ENCODE measurements at regions not wholly inside any gene's neighbourhood (a gene's known extent, or its start where the extent isn't known, plus 50 kb on each side); places are given as distances from the start of the nearest gene placed in this dataset.

DNA sequence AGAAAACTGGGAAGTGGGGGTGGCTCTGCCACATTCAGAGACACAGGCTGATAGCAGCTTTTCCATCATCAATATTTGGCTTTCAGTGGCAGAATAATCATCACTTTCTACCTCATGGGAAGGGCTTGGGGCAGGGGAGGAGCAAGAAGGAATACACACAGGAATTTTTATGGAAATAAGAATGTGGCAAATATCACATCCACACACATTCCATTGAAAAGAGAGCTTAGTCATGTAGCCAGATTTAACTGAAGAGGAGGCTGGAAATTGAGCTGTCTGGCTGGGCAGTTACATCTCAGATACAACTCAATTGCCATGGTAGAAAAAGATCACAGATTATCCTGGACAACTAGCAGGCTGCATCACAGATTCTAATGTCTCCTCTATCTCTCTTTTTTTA is 1474.0 kb upstream of the ACVR2A start:
- TF ChIP-seq, protein P1, sequence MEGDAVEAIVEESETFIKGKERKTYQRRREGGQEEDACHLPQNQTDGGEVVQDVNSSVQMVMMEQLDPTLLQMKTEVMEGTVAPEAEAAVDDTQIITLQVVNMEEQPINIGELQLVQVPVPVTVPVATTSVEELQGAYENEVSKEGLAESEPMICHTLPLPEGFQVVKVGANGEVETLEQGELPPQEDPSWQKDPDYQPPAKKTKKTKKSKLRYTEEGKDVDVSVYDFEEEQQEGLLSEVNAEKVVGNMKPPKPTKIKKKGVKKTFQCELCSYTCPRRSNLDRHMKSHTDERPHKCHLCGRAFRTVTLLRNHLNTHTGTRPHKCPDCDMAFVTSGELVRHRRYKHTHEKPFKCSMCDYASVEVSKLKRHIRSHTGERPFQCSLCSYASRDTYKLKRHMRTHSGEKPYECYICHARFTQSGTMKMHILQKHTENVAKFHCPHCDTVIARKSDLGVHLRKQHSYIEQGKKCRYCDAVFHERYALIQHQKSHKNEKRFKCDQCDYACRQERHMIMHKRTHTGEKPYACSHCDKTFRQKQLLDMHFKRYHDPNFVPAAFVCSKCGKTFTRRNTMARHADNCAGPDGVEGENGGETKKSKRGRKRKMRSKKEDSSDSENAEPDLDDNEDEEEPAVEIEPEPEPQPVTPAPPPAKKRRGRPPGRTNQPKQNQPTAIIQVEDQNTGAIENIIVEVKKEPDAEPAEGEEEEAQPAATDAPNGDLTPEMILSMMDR (conservative IDR thresholded peaks at IDR 0.05; ENCODE audit: low read depth, low read length): no peak
- no peak for TF ChIP-seq EZH2 (IDR thresholded peaks at IDR 0.05; ENCODE audit: borderline replicate concordance, low read depth, low read length, poor library complexity, severe bottlenecking)
- no TSS peak for BruUV-seq (replicated peaks)
- Histone ChIP-seq H3K27ac (ENCODE audit: low read depth, low read length, poor library complexity, severe bottlenecking) (no peak overlapping the region), H3K27me3 (replicated peaks; ENCODE audit: insufficient read depth, low read depth, low read length, poor library complexity) (no peaks in the 10 kb centered on the region), H3K36me3 (ENCODE audit: insufficient read depth, low read length, poor library complexity, severe bottlenecking) (no peaks in the 10 kb centered on the region), H3K4me3 (ENCODE audit: low read depth, low read length, poor library complexity, severe bottlenecking) (no peak overlapping the region), H3K4me1 (ENCODE audit: insufficient read depth, low read length, poor library complexity, severe bottlenecking) (no peaks in the 10 kb centered on the region), H3K9me3 (ENCODE audit: low read depth, low read length, poor library complexity, severe bottlenecking) (peaks cover 4% of the 10 kb centered on the region)
- no peak for DNase-seq (ENCODE audit: low spot score)
- intact Hi-C loops (cut with micrococcal nuclease; ENCODE audit: unreplicated experiment): no loop called here
- ChIA-PET CTCF (no interaction called here), POLR2A (ENCODE audit: low non-redundant PET) (no interaction called here)

DNA sequence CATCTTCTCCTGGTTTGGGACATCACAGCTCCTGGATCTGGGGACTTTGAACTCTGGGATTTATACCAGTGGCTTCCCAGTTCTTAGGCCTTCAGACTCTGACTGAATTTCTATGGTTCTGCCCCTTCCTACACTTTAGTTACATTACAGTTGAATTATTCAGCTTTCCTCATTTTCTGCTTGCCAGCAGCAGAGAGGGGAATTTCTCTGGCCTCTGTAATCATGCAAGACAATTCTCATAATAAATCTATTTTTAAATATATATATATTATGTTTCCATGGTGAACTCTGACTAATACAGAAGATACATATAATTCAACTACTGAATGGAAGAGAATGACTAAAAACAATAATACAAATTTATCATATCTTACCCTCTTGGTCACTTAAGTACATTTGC is 1478.6 kb upstream of the ACVR2A start:
- POLR2A ChIA-PET (ENCODE audit: low non-redundant PET): no interaction called here
- intact Hi-C loops (cut with micrococcal nuclease; ENCODE audit: unreplicated experiment): no loop called here
- Histone ChIP-seq H3K9me3 (ENCODE audit: low read depth, low read length, poor library complexity, severe bottlenecking) (peaks cover 2% of the 10 kb centered on the region), H3K4me3 (ENCODE audit: low read depth, low read length, poor library complexity, severe bottlenecking) (no peak overlapping the region), H3K27ac (ENCODE audit: low read depth, low read length, poor library complexity, severe bottlenecking) (no peak overlapping the region), H3K4me1 (ENCODE audit: insufficient read depth, low read length, poor library complexity, severe bottlenecking) (no peaks in the 10 kb centered on the region), H3K27me3 (replicated peaks; ENCODE audit: insufficient read depth, low read depth, low read length, poor library complexity) (no peaks in the 10 kb centered on the region), H3K36me3 (ENCODE audit: insufficient read depth, low read length, poor library complexity, severe bottlenecking) (no peaks in the 10 kb centered on the region)
- no peak for TF ChIP-seq EZH2 (IDR thresholded peaks at IDR 0.05; ENCODE audit: borderline replicate concordance, low read depth, low read length, poor library complexity, severe bottlenecking)
- TF ChIP-seq, protein P1 (conservative IDR thresholded peaks at IDR 0.05; ENCODE audit: low read depth, low read length): no peak
- no TSS peak for BruUV-seq (replicated peaks)
- CTCF ChIA-PET: no interaction called here
- DNase-seq (ENCODE audit: low spot score): no peak

DNA sequence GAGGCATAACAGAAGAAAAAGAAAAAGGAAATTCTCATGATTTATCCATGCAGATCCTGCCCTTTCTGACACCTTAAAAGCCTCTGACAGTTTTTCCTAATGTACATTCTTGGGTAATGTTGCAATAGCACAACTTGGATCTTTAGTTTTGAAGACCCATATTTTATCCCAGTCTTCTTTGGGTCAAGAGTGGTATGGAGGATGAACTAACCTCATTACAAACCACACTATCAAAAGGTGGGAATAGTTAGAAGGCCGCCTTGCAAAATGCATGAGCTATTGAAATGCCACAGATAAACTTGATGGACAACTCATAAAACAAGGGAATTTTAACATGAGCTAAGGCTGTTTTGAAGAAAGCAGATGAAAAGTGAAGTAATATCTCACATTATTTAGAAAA is 1479.8 kb upstream of the ACVR2A start:
- no peak for DNase-seq (ENCODE audit: low spot score)
- intact Hi-C loops (cut with micrococcal nuclease; ENCODE audit: unreplicated experiment): no loop called here
- Histone ChIP-seq H3K4me1 (ENCODE audit: insufficient read depth, low read length, poor library complexity, severe bottlenecking) (no peaks in the 10 kb centered on the region), H3K27me3 (replicated peaks; ENCODE audit: insufficient read depth, low read depth, low read length, poor library complexity) (no peaks in the 10 kb centered on the region), H3K27ac (ENCODE audit: low read depth, low read length, poor library complexity, severe bottlenecking) (no peak overlapping the region), H3K36me3 (ENCODE audit: insufficient read depth, low read length, poor library complexity, severe bottlenecking) (no peaks in the 10 kb centered on the region), H3K9me3 (ENCODE audit: low read depth, low read length, poor library complexity, severe bottlenecking) (no peaks in the 10 kb centered on the region), H3K4me3 (ENCODE audit: low read depth, low read length, poor library complexity, severe bottlenecking) (no peak overlapping the region)
- no TSS peak for BruUV-seq (replicated peaks)
- POLR2A ChIA-PET (ENCODE audit: low non-redundant PET): no interaction called here
- CTCF ChIA-PET: no interaction called here
- TF ChIP-seq, protein P1 (conservative IDR thresholded peaks at IDR 0.05; ENCODE audit: low read depth, low read length): no peak
- no peak for TF ChIP-seq EZH2 (IDR thresholded peaks at IDR 0.05; ENCODE audit: borderline replicate concordance, low read depth, low read length, poor library complexity, severe bottlenecking)
